IMR-90 (cell line): ENCODE measurements at regions not wholly inside any gene's neighbourhood (a gene's known extent, or its start where the extent isn't known, plus 50 kb on each side); places are given as distances from the start of the nearest gene placed in this dataset.
"Not testable (repeated sequence)": the region's sequence is repeated elsewhere in the genome, so short reads cannot be mapped to it uniquely, and the experiment has no call there.

Experiments used
- ATAC-seq: fragments of 200-7000 bp; cut with Tn5 transposase; 2 replicates; pipeline ENCODE4 v1.9.1; 2020; ENCODE audit warnings: low read depth, mild to moderate bottlenecking, moderate library complexity
- BruUV-seq: library from RNA; stranded (reverse); fragments of 400-500 nt; replicated peaks from 2 replicates; lab custom pipeline; 2021; lab: Mats Ljungman, UMichigan
- CTCF ChIA-PET: fragments of 300-600 bp; formaldehyde crosslinking; extraction: SDS; loops from one replicate; lab custom pipeline; 2021; ENCODE audit warnings: antibody characterized with exemption; lab: Yijun Ruan, JAX
- POLR2A ChIA-PET: fragments of 300-600 bp; sonication (Branson Sonifier 250); formaldehyde crosslinking; loops from one replicate; lab custom pipeline; 2022; ENCODE audit warnings: antibody characterized with exemption; ENCODE audit not compliant: unreplicated experiment; lab: Charles Lee
- DNase-seq: peaks from one replicate; pipeline ENCODE4 v3.0.0; 2013
- H2AFZ ChIP-seq: replicated peaks from 2 replicates; pipeline ENCODE3; 2013; ENCODE audit warnings: low read length, mild to moderate bottlenecking; ENCODE audit not compliant: poor library complexity
- H2AK5ac ChIP-seq: 2 replicates; pipeline ENCODE4 v1.6.1; 2013; ENCODE audit warnings: low read depth, low read length, inconsistent platforms
- H2AK9ac ChIP-seq: replicated peaks from 2 replicates; pipeline ENCODE3; 2013; ENCODE audit warnings: mild to moderate bottlenecking, low read depth, low read length, moderate library complexity; ENCODE audit not compliant: poor library complexity
- H2BK120ac ChIP-seq: 2 replicates; pipeline ENCODE4 v1.6.1; 2013; ENCODE audit warnings: low read depth, low read length, inconsistent platforms
- H2BK15ac ChIP-seq: 3 replicates; pipeline ENCODE4 v1.6.1; 2013; ENCODE audit warnings: low read depth, low read length, inconsistent platforms
- H2BK20ac ChIP-seq: 2 replicates; pipeline ENCODE4 v1.6.1; 2013; ENCODE audit warnings: low read depth, mild to moderate bottlenecking, inconsistent platforms, low read length, moderate library complexity
- H2BK5ac ChIP-seq: 2 replicates; pipeline ENCODE4 v1.6.1; 2013; ENCODE audit warnings: mild to moderate bottlenecking, low read depth, low read length, inconsistent platforms; ENCODE audit not compliant: poor library complexity, severe bottlenecking
- H3K14ac ChIP-seq: replicated peaks from 2 replicates; pipeline ENCODE4 v1.6.1; 2013; ENCODE audit warnings: low read depth, low read length, inconsistent platforms
- H3K18ac ChIP-seq: 2 replicates; pipeline ENCODE4 v1.6.1; 2013; ENCODE audit warnings: low read depth, low read length, control low read depth
- H3K23ac ChIP-seq: 2 replicates; pipeline ENCODE4 v1.6.1; 2013; ENCODE audit warnings: low read depth, low read length, inconsistent platforms
- H3K27ac ChIP-seq: 2 replicates; pipeline ENCODE4 v1.5.1; 2013; ENCODE audit warnings: mild to moderate bottlenecking, control low read depth, low read length; ENCODE audit not compliant: insufficient read depth
- H3K27me3 ChIP-seq: 2 replicates; pipeline ENCODE4 v1.6.1; 2013; ENCODE audit warnings: low read length; ENCODE audit not compliant: control insufficient read depth, insufficient read depth
- H3K36me3 ChIP-seq: 2 replicates; pipeline ENCODE4 v1.6.1; 2013; ENCODE audit warnings: low read length, mixed read lengths; ENCODE audit not compliant: control insufficient read depth, insufficient read depth
- H3K4ac ChIP-seq: 2 replicates; pipeline ENCODE4 v1.6.1; 2013; ENCODE audit warnings: low read depth, low read length, inconsistent platforms
- H3K4me1 ChIP-seq: 2 replicates; pipeline ENCODE4 v1.6.1; 2013; ENCODE audit warnings: low read length, mixed read lengths; ENCODE audit not compliant: control insufficient read depth, insufficient read depth
- H3K4me2 ChIP-seq: 2 replicates; pipeline ENCODE4 v1.6.1; 2013; ENCODE audit warnings: low read depth, mild to moderate bottlenecking, control low read depth, low read length, moderate library complexity
- H3K4me3 ChIP-seq: 2 replicates; pipeline ENCODE4 v1.5.1; 2013; ENCODE audit warnings: low read depth, mild to moderate bottlenecking, control low read depth, low read length, moderate library complexity; ENCODE audit not compliant: insufficient read depth
- H3K56ac ChIP-seq: 2 replicates; pipeline ENCODE4 v1.6.1; 2013; ENCODE audit warnings: low read length, inconsistent platforms; ENCODE audit not compliant: insufficient read depth; ENCODE audit errors: extremely low read depth
- H3K79me1 ChIP-seq, 2 experiments: 2 replicates each; pipeline ENCODE4 v1.6.1; 2013; ENCODE audit warnings: low read length in 2 of 2, inconsistent platforms in 1 of 2, low read depth in 1 of 2
- H3K9ac ChIP-seq: 2 replicates; pipeline ENCODE4 v1.6.1; 2013; ENCODE audit warnings: low read depth, low read length, control low read depth
- H3K9me1 ChIP-seq: 2 replicates; pipeline ENCODE4 v1.6.1; 2013; ENCODE audit warnings: low read length, inconsistent platforms; ENCODE audit not compliant: insufficient read depth
- H3K9me3 ChIP-seq: 2 replicates; pipeline ENCODE4 v1.6.1; 2013; ENCODE audit warnings: low read length; ENCODE audit not compliant: control insufficient read depth, insufficient read depth
- H4K20me1 ChIP-seq: 2 replicates; pipeline ENCODE4 v1.6.1; 2013; ENCODE audit warnings: low read length, inconsistent platforms; ENCODE audit not compliant: insufficient read depth
- H4K5ac ChIP-seq: 2 replicates; pipeline ENCODE4 v1.6.1; 2013; ENCODE audit warnings: mild to moderate bottlenecking, low read depth, low read length, control low read depth
- H4K8ac ChIP-seq, 2 experiments: 2 replicates each; pipeline ENCODE4 v1.6.1; 2013; ENCODE audit warnings: low read depth in 2 of 2, low read length in 2 of 2, control low read depth in 1 of 2, inconsistent platforms in 1 of 2
- H4K91ac ChIP-seq: 2 replicates; pipeline ENCODE4 v1.6.1; 2013; ENCODE audit warnings: low read depth, low read length, inconsistent platforms; ENCODE audit not compliant: insufficient read depth
- NFE2L2 ChIP-seq: fragments of 150-350 bp; IDR thresholded peaks from 2 replicates; pipeline ENCODE4 v1.6.1; 2016; ENCODE audit warnings: low read depth, mild to moderate bottlenecking, low read length
- RCOR1 ChIP-seq: IDR thresholded peaks from 2 replicates; pipeline ENCODE4 v1.6.1; 2012; ENCODE audit warnings: mild to moderate bottlenecking, low read length, improper control_type of control experiment; ENCODE audit not compliant: insufficient replicate concordance
- SMC3 ChIP-seq: fragments of 150-350 bp; IDR thresholded peaks from 2 replicates; pipeline ENCODE4 v1.6.1; 2016; ENCODE audit warnings: low read depth, mild to moderate bottlenecking, antibody characterized with exemption, low read length, moderate library complexity
- whole genome bisulfite sequencing, 2 experiments: methylation state at CpG; one replicate each; pipeline versions ENCODE4 v1.1.5 to v1.1.7; 2013; ENCODE audit warnings: missing lambda C conversion rate in 2 of 2; ENCODE audit not compliant: insufficient read length in 1 of 2; ENCODE audit errors: extremely low coverage in 2 of 2; 5-methylcytosine and 5-hydroxymethylcytosine counted together
- dilution Hi-C: fragments of 300-500 bp; cut with HindIII; formaldehyde crosslinking; loops from one replicate; pipeline ENCODE4 v1.14.3; 2018; ENCODE audit warnings: low sequenced_read_pairs; ENCODE audit not compliant: unreplicated experiment
- in situ Hi-C: fragments of 300-500 bp; cut with MboI; formaldehyde crosslinking; loops from 3 replicates; pipeline ENCODE4 v1.14.3; 2019; ENCODE audit warnings: low sequenced_read_pairs, inconsistent platforms, mixed read lengths
- intact Hi-C: fragments of 100-400 bp; cut with micrococcal nuclease; formaldehyde crosslinking; loops from 2 replicates; pipeline ENCODE4 v1.10.0; 2022

DNA sequence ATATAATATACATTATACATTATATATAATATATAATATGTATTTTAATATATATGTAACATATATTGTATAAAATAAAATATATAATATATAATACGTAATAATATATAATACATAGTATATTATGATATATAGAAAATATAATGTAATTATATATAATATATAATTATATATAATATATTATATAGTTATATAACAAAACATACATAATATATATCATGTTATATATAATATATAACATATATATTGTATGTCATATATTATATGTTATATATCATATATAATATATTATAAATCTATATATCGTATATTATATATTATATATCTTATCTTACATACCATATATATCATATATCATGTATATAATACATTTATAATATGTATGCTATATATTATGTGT, 248.2 kb upstream of the TPTE start:
- Histone ChIP-seq H3K79me1 (no peaks in the 10 kb centered on the region), H2BK20ac (no peak overlapping the region), H4K8ac (no peak overlapping the region), H3K36me3 (no peaks in the 10 kb centered on the region), H4K91ac (no peak overlapping the region), H3K56ac (no peak overlapping the region), H3K4me3 (no peak overlapping the region), H3K9ac (no peak overlapping the region), H2BK120ac (no peak overlapping the region), H3K4ac (no peak overlapping the region), H2AFZ (no peak overlapping the region), H3K23ac (no peak overlapping the region), H2AK9ac (no peak overlapping the region), H4K5ac (no peak overlapping the region), H3K18ac (no peak overlapping the region), H3K27ac (no peak overlapping the region), H4K20me1 (no peaks in the 10 kb centered on the region), H2BK5ac (no peak overlapping the region), H3K4me2 (no peak overlapping the region), H2AK5ac (no peak overlapping the region), H3K9me1 (no peaks in the 10 kb centered on the region), H3K9me3 (peaks cover 3% of the 10 kb centered on the region; the same call in 1 of the 2 replicates), H3K14ac (no peak overlapping the region), H2BK15ac (no peak overlapping the region), H3K27me3 (no peaks in the 10 kb centered on the region), H3K4me1 (no peaks in the 10 kb centered on the region)
- intact Hi-C loops = no loop called here
- no CpG with 5 or more reads among the region's 2 CpGs for WGBS, 2 experiments
- TF ChIP-seq RCOR1 = no peak
- no peak for TF ChIP-seq NFE2L2
- TF ChIP-seq SMC3 = no peak
- in situ Hi-C loops = no loop called here
- no peak for DNase-seq
- BruUV-seq = no TSS peak
- ChIA-PET POLR2A (no interaction called here), CTCF (no interaction called here)
- dilution Hi-C loops = no loop called here
- no peak for ATAC-seq

DNA sequence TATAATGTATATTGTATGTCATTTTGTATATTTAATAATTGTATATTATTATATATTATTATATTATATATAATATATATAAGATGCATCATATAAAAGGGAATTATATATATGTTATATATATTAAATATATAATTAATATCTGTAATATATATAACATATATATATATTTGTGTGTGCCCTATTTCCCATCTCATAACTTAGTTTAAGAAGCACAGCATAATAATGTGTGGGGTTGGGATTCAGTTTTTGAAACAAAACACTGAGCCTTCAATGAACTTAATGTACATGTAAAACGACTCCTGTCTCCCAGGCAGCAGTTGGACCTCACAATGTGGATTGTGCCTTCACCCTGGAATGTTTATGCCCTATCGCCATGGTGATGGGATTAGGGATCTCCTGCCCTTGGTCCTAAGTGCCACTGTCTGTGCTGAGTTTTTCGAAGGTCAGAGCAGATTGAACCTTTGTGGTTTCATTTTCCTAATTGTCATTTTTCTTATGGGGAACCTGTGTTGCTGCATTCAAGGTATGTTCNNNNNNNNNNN, 247.5 kb upstream of the TPTE start:
- H3K23ac ChIP-seq, H2AFZ ChIP-seq, intact Hi-C loops, H2BK20ac ChIP-seq, H3K36me3 ChIP-seq, POLR2A ChIA-PET, H4K5ac ChIP-seq, H2BK15ac ChIP-seq, H3K27ac ChIP-seq, H4K20me1 ChIP-seq, H3K14ac ChIP-seq, H4K8ac ChIP-seq, H3K79me1 ChIP-seq, dilution Hi-C loops, H3K4ac ChIP-seq, H2AK5ac ChIP-seq, H3K4me1 ChIP-seq, H3K4me2 ChIP-seq, H3K18ac ChIP-seq, H4K91ac ChIP-seq, H3K9ac ChIP-seq, H3K9me1 ChIP-seq, in situ Hi-C loops, H3K27me3 ChIP-seq, ATAC-seq, H2AK9ac ChIP-seq, H3K4me3 ChIP-seq, BruUV-seq, H2BK120ac ChIP-seq, H3K56ac ChIP-seq, CTCF ChIA-PET, H3K9me3 ChIP-seq, H2BK5ac ChIP-seq: not testable (repeated sequence)
- peak; percentile 0 for DNase-seq
- WGBS, 2 experiments = no CpG with 5 or more reads among the region's 3 CpGs
